NT2/D1 (cell line): ENCODE measurements at regions not wholly inside any gene's neighbourhood (a gene's known extent, or its start where the extent isn't known, plus 50 kb on each side); places are given as distances from the start of the nearest gene placed in this dataset.

ENCODE experiments used
- SUZ12 ChIP-seq: IDR thresholded peaks from 2 replicates; pipeline ENCODE4 v1.6.1; 2011; ENCODE audit not compliant: insufficient read length, insufficient read depth; ENCODE audit errors: extremely low read depth
- YY1 ChIP-seq: IDR thresholded peaks from 2 replicates; pipeline ENCODE4 v1.6.1; 2011; ENCODE audit not compliant: insufficient read length, insufficient read depth
- ZNF274 ChIP-seq: IDR thresholded peaks from 2 replicates; pipeline ENCODE4 v1.6.1; 2011; ENCODE audit warnings: mild to moderate bottlenecking, low read depth, low read length

GRCh38 chr15:100779331-100780207, 100.1 kb upstream of the ALDH1A3 start:
- TF ChIP-seq ZNF274 (no peak), YY1 (no peak), SUZ12 (no peak)
